ENCODE measurements at regions not wholly inside any gene's neighbourhood (a gene's known extent, or its start where the extent isn't known, plus 50 kb on each side); places are given as distances from the start of the nearest gene placed in this dataset.
"Not testable (repeated sequence)": the region's sequence is repeated elsewhere in the genome, so short reads cannot be mapped to it uniquely, and the experiment has no call there.

- Mint-ChIP-seq H3K27ac (no peak overlapping the region), H3K9me3 (peaks cover 9% of the 10 kb centered on the region), H3K27me3 (ENCODE audit: insufficient read depth) (no peaks in the 10 kb centered on the region), H3K4me1 (ENCODE audit: low read depth) (no peaks in the 10 kb centered on the region), H3K4me3 (no peak overlapping the region), H3K36me3 (ENCODE audit: low read depth) (no peaks in the 10 kb centered on the region)
- TF ChIP-seq CTCF (IDR thresholded peaks at IDR 0.05): no peak
- DNase-seq: no peak
Measured at GRCh38 chr3:145224886-145225285, 936.1 kb downstream of the PLOD2 start.

DNA sequence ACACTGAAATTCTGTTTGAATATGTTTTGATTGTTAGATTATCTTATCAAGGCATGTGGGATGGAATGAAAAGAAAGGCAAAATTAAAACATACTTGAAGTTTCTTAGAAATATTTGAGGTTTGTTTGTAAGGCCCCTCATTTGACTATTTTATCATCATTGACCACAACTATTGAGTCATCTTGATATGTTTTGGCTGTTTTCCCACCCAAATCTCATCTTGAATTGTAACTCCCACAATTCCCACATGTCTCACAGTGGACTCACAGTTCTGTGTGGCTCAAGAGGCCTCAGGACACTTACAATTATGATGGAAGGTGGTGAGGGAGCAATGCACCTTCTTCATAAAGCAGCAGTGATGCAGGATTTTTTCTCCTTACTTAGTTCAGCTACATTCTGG lies 917.1 kb downstream of the PLOD2 start:
- no peaks in the 10 kb centered on the region for H3K27me3 Mint-ChIP-seq (ENCODE audit: insufficient read depth)
- H3K27ac Mint-ChIP-seq: no peak overlapping the region
- H3K9me3 Mint-ChIP-seq: peaks cover 55% of the 10 kb centered on the region
- H3K4me1 Mint-ChIP-seq (ENCODE audit: low read depth): no peaks in the 10 kb centered on the region
- no peak overlapping the region for H3K4me3 Mint-ChIP-seq
- TF ChIP-seq CTCF (IDR thresholded peaks at IDR 0.05): no peak
- no peaks in the 10 kb centered on the region for H3K36me3 Mint-ChIP-seq (ENCODE audit: low read depth)
- peak; percentile 1 for DNase-seq

GRCh38 chr3:145244327-145244726 lies 916.7 kb downstream of the PLOD2 start:
- Mint-ChIP-seq H3K27me3 (ENCODE audit: insufficient read depth) (no peaks in the 10 kb centered on the region), H3K4me1 (ENCODE audit: low read depth) (no peaks in the 10 kb centered on the region), H3K27ac (no peak overlapping the region), H3K9me3 (peaks cover 58% of the 10 kb centered on the region), H3K36me3 (ENCODE audit: low read depth) (no peaks in the 10 kb centered on the region), H3K4me3 (no peak overlapping the region)
- TF ChIP-seq CTCF (IDR thresholded peaks at IDR 0.05): no peak
- no peak for DNase-seq

- no peaks in the 10 kb centered on the region for H3K27me3 Mint-ChIP-seq (ENCODE audit: insufficient read depth)
- H3K9me3 Mint-ChIP-seq: peaks cover 54% of the 10 kb centered on the region
- H3K27ac Mint-ChIP-seq: no peak overlapping the region
- H3K36me3 Mint-ChIP-seq (ENCODE audit: low read depth): no peaks in the 10 kb centered on the region
- H3K4me3 Mint-ChIP-seq: no peak overlapping the region
- DNase-seq: no peak
- no peaks in the 10 kb centered on the region for H3K4me1 Mint-ChIP-seq (ENCODE audit: low read depth)
- TF ChIP-seq CTCF (IDR thresholded peaks at IDR 0.05): no peak
Measured at GRCh38 chr3:145246291-145246690, 914.7 kb downstream of the PLOD2 start.

- no peaks in the 10 kb centered on the region for H3K36me3 Mint-ChIP-seq (ENCODE audit: low read depth)
- no peak overlapping the region for H3K4me3 Mint-ChIP-seq
- H3K27ac Mint-ChIP-seq: no peak overlapping the region
- no peaks in the 10 kb centered on the region for H3K4me1 Mint-ChIP-seq (ENCODE audit: low read depth)
- no peaks in the 10 kb centered on the region; the same call in 1 of the 2 replicates for H3K27me3 Mint-ChIP-seq (ENCODE audit: insufficient read depth)
- H3K9me3 Mint-ChIP-seq: peaks cover 53% of the 10 kb centered on the region
- DNase-seq: no peak
- TF ChIP-seq CTCF (IDR thresholded peaks at IDR 0.05): no peak
Measured at GRCh38 chr3:145248928-145249327, 912.1 kb downstream of the PLOD2 start.

GRCh38 chr3:145251311-145251710 lies 909.7 kb downstream of the PLOD2 start:
- Mint-ChIP-seq H3K4me3 (no peak overlapping the region), H3K27me3 (ENCODE audit: insufficient read depth) (no peaks in the 10 kb centered on the region; the same call in 1 of the 2 replicates), H3K27ac (no peak overlapping the region), H3K9me3 (peaks cover 44% of the 10 kb centered on the region), H3K4me1 (ENCODE audit: low read depth) (no peaks in the 10 kb centered on the region), H3K36me3 (ENCODE audit: low read depth) (no peaks in the 10 kb centered on the region)
- no peak for DNase-seq
- no peak for TF ChIP-seq CTCF (IDR thresholded peaks at IDR 0.05)

GRCh38 chr3:145257967-145258366 lies 903.0 kb downstream of the PLOD2 start:
- H3K4me1 Mint-ChIP-seq (ENCODE audit: low read depth); DNase-seq; H3K4me3 Mint-ChIP-seq; H3K27me3 Mint-ChIP-seq (ENCODE audit: insufficient read depth); H3K27ac Mint-ChIP-seq; H3K36me3 Mint-ChIP-seq (ENCODE audit: low read depth): not testable (repeated sequence)
- H3K9me3 Mint-ChIP-seq: peaks cover 31% of the 10 kb centered on the region
